ENCODE measurements at regions not wholly inside any gene's neighbourhood (a gene's known extent, or its start where the extent isn't known, plus 50 kb on each side); places are given as distances from the start of the nearest gene placed in this dataset.
A peak's percentile ranks its signal among the peaks of the same experiment; 100 is the strongest.

GRCh38 chr16:52597772-52598483 lies 51.0 kb upstream of the TOX3 start (continued):
- TF ChIP-seq ZBTB4 (CRISPR knock-in tag; IDR thresholded peaks at IDR 0.05; ENCODE audit: borderline replicate concordance) (no peak), HBP1 (CRISPR knock-in tag; IDR thresholded peaks at IDR 0.05; ENCODE audit: low read depth) (0 out of 2 replicates have a peak, but pooled peaks have one; percentile 15), PHF5A (CRISPR knock-in tag; IDR thresholded peaks at IDR 0.05; ENCODE audit: low read depth, unreplicated experiment) (no peak), PLSCR1 (CRISPR knock-in tag; IDR thresholded peaks at IDR 0.05; ENCODE audit: borderline replicate concordance) (no peak), ZNF737 (CRISPR knock-in tag; IDR thresholded peaks at IDR 0.05; ENCODE audit: borderline replicate concordance) (no peak), ZXDC (CRISPR knock-in tag; IDR thresholded peaks at IDR 0.05) (no peak), ZNF280D (CRISPR knock-in tag; IDR thresholded peaks at IDR 0.05) (no peak), ZNF569 (CRISPR knock-in tag; IDR thresholded peaks at IDR 0.05; ENCODE audit: borderline replicate concordance) (no peak), SNAPC2 (CRISPR knock-in tag; IDR thresholded peaks at IDR 0.05) (no peak), ZNF235 (CRISPR knock-in tag; IDR thresholded peaks at IDR 0.05; ENCODE audit: borderline replicate concordance) (no peak), ZFYVE20 (CRISPR knock-in tag; IDR thresholded peaks at IDR 0.05; ENCODE audit: borderline replicate concordance, low read depth) (no peak), ZFX (CRISPR knock-in tag; IDR thresholded peaks at IDR 0.05; ENCODE audit: low read depth) (no peak), ZNF253 (CRISPR knock-in tag; IDR thresholded peaks at IDR 0.05; ENCODE audit: borderline replicate concordance) (no peak)
- TF ChIP-seq, protein P1, sequence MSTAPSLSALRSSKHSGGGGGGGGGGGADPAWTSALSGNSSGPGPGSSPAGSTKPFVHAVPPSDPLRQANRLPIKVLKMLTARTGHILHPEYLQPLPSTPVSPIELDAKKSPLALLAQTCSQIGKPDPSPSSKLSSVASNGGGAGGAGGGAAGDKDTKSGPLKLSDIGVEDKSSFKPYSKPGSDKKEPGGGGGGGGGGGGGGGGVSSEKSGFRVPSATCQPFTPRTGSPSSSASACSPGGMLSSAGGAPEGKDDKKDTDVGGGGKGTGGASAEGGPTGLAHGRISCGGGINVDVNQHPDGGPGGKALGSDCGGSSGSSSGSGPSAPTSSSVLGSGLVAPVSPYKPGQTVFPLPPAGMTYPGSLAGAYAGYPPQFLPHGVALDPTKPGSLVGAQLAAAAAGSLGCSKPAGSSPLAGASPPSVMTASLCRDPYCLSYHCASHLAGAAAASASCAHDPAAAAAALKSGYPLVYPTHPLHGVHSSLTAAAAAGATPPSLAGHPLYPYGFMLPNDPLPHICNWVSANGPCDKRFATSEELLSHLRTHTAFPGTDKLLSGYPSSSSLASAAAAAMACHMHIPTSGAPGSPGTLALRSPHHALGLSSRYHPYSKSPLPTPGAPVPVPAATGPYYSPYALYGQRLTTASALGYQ (CRISPR knock-in tag; IDR thresholded peaks at IDR 0.05), result peak; percentile 79
